ENCODE measurements at regions not wholly inside any gene's neighbourhood (a gene's known extent, or its start where the extent isn't known, plus 50 kb on each side); places are given as distances from the start of the nearest gene placed in this dataset.

DNA sequence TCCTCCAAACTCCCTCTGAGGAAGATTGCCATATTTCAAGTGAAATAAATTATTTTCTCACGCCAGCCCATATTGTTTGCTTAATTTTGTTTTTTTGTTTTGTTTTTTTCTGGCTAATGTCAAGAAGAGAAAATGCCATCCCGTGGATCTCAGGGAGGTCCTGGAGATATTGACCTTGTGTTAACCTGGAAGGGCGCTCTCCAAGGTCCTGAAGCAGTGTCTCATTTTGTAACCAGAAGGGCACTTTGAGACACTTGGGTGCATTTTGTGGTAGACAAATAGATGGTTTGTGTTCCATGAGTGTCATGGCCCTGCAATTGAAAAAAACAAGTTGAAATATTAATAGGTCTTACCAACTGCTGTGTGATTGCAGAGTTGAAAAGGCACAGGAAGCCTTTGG, 268.9 kb downstream of the SUDS3 start:
- TF ChIP-seq CTCF (IDR thresholded peaks at IDR 0.05) (no peak), POLR2AphosphoS5 (IDR thresholded peaks at IDR 0.05) (no peak), POLR2A (IDR thresholded peaks at IDR 0.05) (no peak), EP300 (IDR thresholded peaks at IDR 0.05) (no peak)

Measured in sigmoid colon (tissue), 4 donors.